ENCODE measurements at regions not wholly inside any gene's neighbourhood (a gene's known extent, or its start where the extent isn't known, plus 50 kb on each side); places are given as distances from the start of the nearest gene placed in this dataset.

GRCh38 chr4:19300213-19300612 is 951.5 kb upstream of the SLIT2 start:
- Histone ChIP-seq H3K4me3 (no peak overlapping the region), H3K36me3 (no peaks in the 10 kb centered on the region), H3K27me3 (no peaks in the 10 kb centered on the region), H3K9me3 (no peaks in the 10 kb centered on the region), H3K27ac (no peak overlapping the region), H3K4me1 (no peaks in the 10 kb centered on the region)
- DNase-seq: no peak
- intact Hi-C loops (cut with DNase I; ENCODE audit: low total_unique reads): no loop called here
- TF ChIP-seq, protein P1, sequence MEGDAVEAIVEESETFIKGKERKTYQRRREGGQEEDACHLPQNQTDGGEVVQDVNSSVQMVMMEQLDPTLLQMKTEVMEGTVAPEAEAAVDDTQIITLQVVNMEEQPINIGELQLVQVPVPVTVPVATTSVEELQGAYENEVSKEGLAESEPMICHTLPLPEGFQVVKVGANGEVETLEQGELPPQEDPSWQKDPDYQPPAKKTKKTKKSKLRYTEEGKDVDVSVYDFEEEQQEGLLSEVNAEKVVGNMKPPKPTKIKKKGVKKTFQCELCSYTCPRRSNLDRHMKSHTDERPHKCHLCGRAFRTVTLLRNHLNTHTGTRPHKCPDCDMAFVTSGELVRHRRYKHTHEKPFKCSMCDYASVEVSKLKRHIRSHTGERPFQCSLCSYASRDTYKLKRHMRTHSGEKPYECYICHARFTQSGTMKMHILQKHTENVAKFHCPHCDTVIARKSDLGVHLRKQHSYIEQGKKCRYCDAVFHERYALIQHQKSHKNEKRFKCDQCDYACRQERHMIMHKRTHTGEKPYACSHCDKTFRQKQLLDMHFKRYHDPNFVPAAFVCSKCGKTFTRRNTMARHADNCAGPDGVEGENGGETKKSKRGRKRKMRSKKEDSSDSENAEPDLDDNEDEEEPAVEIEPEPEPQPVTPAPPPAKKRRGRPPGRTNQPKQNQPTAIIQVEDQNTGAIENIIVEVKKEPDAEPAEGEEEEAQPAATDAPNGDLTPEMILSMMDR (IDR thresholded peaks at IDR 0.05 in 4 of 5, conservative IDR thresholded peaks at IDR 0.05 in 1 of 5): no peak
- no peak for TF ChIP-seq POLR2A (IDR thresholded peaks at IDR 0.05)
- in situ Hi-C loops (cut with MboI; ENCODE audit: low sequenced_read_pairs in 4 of 4): no loop called here
- ATAC-seq: no peak

GRCh38 chr4:19298998-19299397 is 952.7 kb upstream of the SLIT2 start:
- Histone ChIP-seq H3K4me3 (no peak overlapping the region), H3K36me3 (no peaks in the 10 kb centered on the region), H3K9me3 (no peaks in the 10 kb centered on the region), H3K4me1 (no peaks in the 10 kb centered on the region), H3K27ac (no peak overlapping the region), H3K27me3 (no peaks in the 10 kb centered on the region)
- no peak for ATAC-seq
- DNase-seq: no peak
- intact Hi-C loops (cut with DNase I; ENCODE audit: low total_unique reads) (no loop called here), in situ Hi-C loops (cut with MboI; ENCODE audit: low sequenced_read_pairs in 4 of 4) (no loop called here)
- TF ChIP-seq POLR2A (IDR thresholded peaks at IDR 0.05): no peak
- TF ChIP-seq, protein P1 (IDR thresholded peaks at IDR 0.05 in 4 of 5, conservative IDR thresholded peaks at IDR 0.05 in 1 of 5): no peak

- no peak for TF ChIP-seq POLR2A (IDR thresholded peaks at IDR 0.05)
- TF ChIP-seq, protein P1 (IDR thresholded peaks at IDR 0.05 in 4 of 5, conservative IDR thresholded peaks at IDR 0.05 in 1 of 5): no peak
- Histone ChIP-seq H3K9me3 (no peaks in the 10 kb centered on the region), H3K4me3 (no peak overlapping the region), H3K36me3 (no peaks in the 10 kb centered on the region), H3K27ac (no peak overlapping the region), H3K27me3 (no peaks in the 10 kb centered on the region), H3K4me1 (no peaks in the 10 kb centered on the region)
- in situ Hi-C loops (cut with MboI; ENCODE audit: low sequenced_read_pairs in 4 of 4): no loop called here
- no peak for ATAC-seq
- intact Hi-C loops (cut with DNase I; ENCODE audit: low total_unique reads): no loop called here
- DNase-seq: no peak
Observed at GRCh38 chr4:19293781-19294180, 957.9 kb upstream of the SLIT2 start.

GRCh38 chr4:19293080-19293479 is 958.6 kb upstream of the SLIT2 start:
- no peak for ATAC-seq
- in situ Hi-C loops (cut with MboI; ENCODE audit: low sequenced_read_pairs in 4 of 4): no loop called here

GRCh38 chr4:19286924-19287323 is 964.8 kb upstream of the SLIT2 start:
- no peak for ATAC-seq
- Histone ChIP-seq H3K9me3 (no peaks in the 10 kb centered on the region), H3K4me1 (no peaks in the 10 kb centered on the region), H3K4me3 (no peak overlapping the region), H3K27me3 (no peaks in the 10 kb centered on the region), H3K27ac (no peak overlapping the region), H3K36me3 (no peaks in the 10 kb centered on the region)
- intact Hi-C loops (cut with DNase I; ENCODE audit: low total_unique reads): no loop called here
- DNase-seq: no peak
- in situ Hi-C loops (cut with MboI; ENCODE audit: low sequenced_read_pairs in 4 of 4): no loop called here
- no peak for TF ChIP-seq POLR2A (IDR thresholded peaks at IDR 0.05)
- TF ChIP-seq, protein P1 (IDR thresholded peaks at IDR 0.05 in 4 of 5, conservative IDR thresholded peaks at IDR 0.05 in 1 of 5): no peak

More at GRCh38 chr4:19293080-19293479, 958.6 kb upstream of the SLIT2 start:
- Histone ChIP-seq H3K36me3 (no peaks in the 10 kb centered on the region), H3K27me3 (no peaks in the 10 kb centered on the region), H3K4me3 (no peak overlapping the region), H3K27ac (no peak overlapping the region), H3K4me1 (no peaks in the 10 kb centered on the region), H3K9me3 (no peaks in the 10 kb centered on the region)
- no peak for TF ChIP-seq POLR2A (IDR thresholded peaks at IDR 0.05)
- TF ChIP-seq, protein P1 (IDR thresholded peaks at IDR 0.05 in 4 of 5, conservative IDR thresholded peaks at IDR 0.05 in 1 of 5): no peak
- no peak for DNase-seq
- intact Hi-C loops (cut with DNase I; ENCODE audit: low total_unique reads): no loop called here

Measured in gastrocnemius medialis (tissue), 4 donors.